Fibroblast of upper back skin (primary cell): ENCODE measurements at regions not wholly inside any gene's neighbourhood (a gene's known extent, or its start where the extent isn't known, plus 50 kb on each side); places are given as distances from the start of the nearest gene placed in this dataset.

ENCODE experiments used
- DNase-seq: peaks from one replicate; pipeline ENCODE4 v3.0.0-alpha.2; 2013

GRCh38 chr11:70733327-70734325 is 335.3 kb downstream of the CTTN start:
- no peak for DNase-seq

- DNase-seq: no peak
Observed at GRCh38 chr11:70734379-70734778, 336.1 kb downstream of the CTTN start.

- DNase-seq: no peak
Observed at GRCh38 chr11:70734911-70735310, 336.6 kb downstream of the CTTN start.

GRCh38 chr11:70735976-70736375 is 337.6 kb downstream of the CTTN start:
- no peak for DNase-seq

- no peak for DNase-seq
Observed at GRCh38 chr11:70736461-70736860, 338.1 kb downstream of the CTTN start.

GRCh38 chr11:70736937-70737640 is 338.8 kb downstream of the CTTN start:
- DNase-seq: no peak

GRCh38 chr11:70737816-70738630 is 339.7 kb downstream of the CTTN start:
- no peak for DNase-seq

GRCh38 chr11:70738661-70739060 is 340.3 kb downstream of the CTTN start:
- DNase-seq: no peak

- DNase-seq: no peak
Observed at GRCh38 chr11:70739091-70739490, 340.8 kb downstream of the CTTN start.

- DNase-seq: no peak
Observed at GRCh38 chr11:70739811-70740487, 341.6 kb downstream of the CTTN start.

- no peak for DNase-seq
Observed at GRCh38 chr11:70740488-70740851, 342.1 kb downstream of the CTTN start.

GRCh38 chr11:70741085-70741484 is 342.8 kb downstream of the CTTN start:
- DNase-seq: no peak

GRCh38 chr11:70742553-70743291 is 344.4 kb downstream of the CTTN start:
- DNase-seq: no peak

GRCh38 chr11:70743329-70743728 is 345.0 kb downstream of the CTTN start:
- DNase-seq: no peak

- DNase-seq: no peak
Observed at GRCh38 chr11:70743941-70744351, 345.6 kb downstream of the CTTN start.

GRCh38 chr11:70744396-70745185 is 346.3 kb downstream of the CTTN start:
- DNase-seq: no peak

GRCh38 chr11:70745451-70745850 is 347.1 kb downstream of the CTTN start:
- DNase-seq: no peak

- DNase-seq: no peak
Observed at GRCh38 chr11:70745941-70746340, 347.6 kb downstream of the CTTN start.

GRCh38 chr11:70746351-70746750 is 348.0 kb downstream of the CTTN start:
- DNase-seq: no peak

GRCh38 chr11:70747285-70747684 is 349.0 kb downstream of the CTTN start:
- no peak for DNase-seq

- no peak for DNase-seq
Observed at GRCh38 chr11:70747921-70748320, 349.6 kb downstream of the CTTN start.
